ENCODE measurements at regions not wholly inside any gene's neighbourhood (a gene's known extent, or its start where the extent isn't known, plus 50 kb on each side); places are given as distances from the start of the nearest gene placed in this dataset.

DNA sequence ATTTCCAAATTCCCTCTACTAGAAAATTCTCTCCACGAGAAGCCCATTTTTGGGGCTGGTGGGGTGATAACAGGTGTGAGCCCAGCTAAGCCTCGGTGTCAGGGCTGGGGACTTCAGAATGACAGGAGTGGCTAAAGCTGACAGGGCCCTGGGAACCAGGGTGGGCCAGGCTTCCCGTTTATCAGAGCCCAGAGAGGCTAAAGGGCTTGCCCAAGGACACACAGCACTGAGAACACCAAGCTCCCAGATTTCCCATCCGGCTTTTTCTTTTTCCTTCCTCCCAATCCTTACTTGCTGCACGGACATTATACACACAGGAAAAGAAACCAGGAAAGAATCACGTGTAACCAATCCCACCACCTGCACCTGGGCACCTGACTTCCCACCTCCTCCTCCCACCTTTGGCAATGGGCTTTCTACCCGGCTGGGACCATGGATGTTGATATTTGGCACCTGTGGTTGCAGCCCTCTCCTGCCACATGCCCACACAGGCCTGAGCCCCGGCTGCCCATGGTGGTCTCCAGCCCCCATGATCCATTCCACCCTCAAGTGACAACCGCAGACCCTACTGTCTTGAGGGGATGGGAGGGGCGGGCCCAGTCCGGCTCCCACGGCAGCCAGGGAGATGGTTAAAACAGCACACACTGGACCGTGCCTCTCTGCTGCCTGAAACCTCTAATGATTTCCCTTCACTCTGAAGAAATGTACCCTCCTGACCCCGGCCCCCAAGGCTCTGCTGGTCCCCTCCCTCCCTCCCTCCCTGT is 78.9 kb downstream of the ENGASE start:
- DNase-seq (ENCODE audit: low read depth in 2 of 2), result no peak

- DNase-seq (ENCODE audit: low read depth in 2 of 2), result no peak
These were observed 78.0 kb downstream of the ENGASE start for GRCh38 chr17:79152636-79153035.

DNA sequence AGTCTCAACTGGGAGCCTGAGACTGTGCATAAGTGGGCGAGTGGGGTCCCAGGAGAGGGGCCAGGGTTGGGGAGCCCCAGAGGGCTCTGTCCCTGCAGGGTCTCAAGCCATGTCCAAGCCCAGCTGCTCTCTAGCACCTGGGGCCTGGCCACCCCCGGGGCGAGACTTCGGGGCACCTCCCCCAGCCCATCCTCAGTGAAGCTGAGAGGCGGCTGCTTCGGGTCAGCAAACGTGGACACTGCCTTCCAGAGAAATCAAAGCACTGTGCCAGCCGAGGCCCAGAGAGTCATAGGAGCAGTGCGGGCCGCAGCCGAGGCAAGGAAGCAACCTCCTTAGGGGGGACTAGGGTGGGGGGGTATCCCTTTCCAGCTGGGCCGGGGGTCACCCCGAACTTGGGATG is 77.5 kb downstream of the ENGASE start:
- DNase-seq (ENCODE audit: low read depth in 2 of 2), result no peak

GRCh38 chr17:79150799-79151198 is 76.2 kb downstream of the ENGASE start:
- DNase-seq (ENCODE audit: low read depth in 2 of 2), result no peak

GRCh38 chr17:79150035-79150733 is 75.6 kb downstream of the ENGASE start:
- DNase-seq (ENCODE audit: low read depth in 2 of 2), result no peak

GRCh38 chr17:79148584-79148983 is 74.0 kb downstream of the ENGASE start:
- no peak for DNase-seq (ENCODE audit: low read depth in 2 of 2)

GRCh38 chr17:79147746-79148506 is 73.3 kb downstream of the ENGASE start:
- no peak for DNase-seq (ENCODE audit: low read depth in 2 of 2)

DNA sequence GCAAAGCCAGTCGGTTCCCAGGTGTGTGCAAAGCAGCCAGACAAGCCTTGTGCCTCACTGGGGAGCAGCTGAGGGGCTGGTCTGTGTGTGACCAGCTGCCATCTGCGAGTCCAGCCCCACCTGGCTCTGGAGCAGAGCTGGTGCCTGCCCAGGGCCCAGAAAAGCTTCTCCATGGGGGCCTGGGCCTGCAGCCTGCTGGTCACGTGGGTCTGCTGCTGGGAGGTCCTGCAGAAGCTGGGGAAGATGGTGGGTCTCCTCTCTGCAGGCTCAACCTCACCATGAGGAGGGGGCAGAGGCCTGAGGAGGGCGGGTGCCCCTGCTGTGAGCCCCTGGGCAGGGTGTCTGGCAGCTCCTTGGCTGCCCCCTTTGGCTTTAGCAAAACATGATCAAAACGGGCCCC is 71.9 kb downstream of the ENGASE start:
- DNase-seq (ENCODE audit: low read depth in 2 of 2), result no peak

DNA sequence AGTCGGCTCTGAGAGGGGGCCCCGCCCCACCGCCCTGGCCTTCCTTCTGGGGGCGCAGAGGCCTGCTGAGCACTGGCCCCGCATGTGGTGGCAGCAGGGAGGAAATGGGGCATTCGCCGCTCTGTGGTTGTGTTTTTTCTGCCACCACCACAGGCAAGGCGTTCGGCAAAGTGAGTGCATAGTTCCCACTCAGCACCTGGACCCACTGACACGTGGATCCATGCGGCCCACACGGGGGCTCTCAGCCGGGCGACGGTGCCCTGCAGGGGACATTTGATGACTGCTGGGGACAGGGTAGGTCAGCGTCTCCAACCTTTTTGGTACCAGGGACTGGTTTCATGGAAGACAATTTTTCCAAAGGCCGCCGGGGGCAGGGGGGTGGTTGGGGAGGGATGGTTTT is 70.9 kb downstream of the ENGASE start:
- DNase-seq (ENCODE audit: low read depth in 2 of 2), result no peak

DNA sequence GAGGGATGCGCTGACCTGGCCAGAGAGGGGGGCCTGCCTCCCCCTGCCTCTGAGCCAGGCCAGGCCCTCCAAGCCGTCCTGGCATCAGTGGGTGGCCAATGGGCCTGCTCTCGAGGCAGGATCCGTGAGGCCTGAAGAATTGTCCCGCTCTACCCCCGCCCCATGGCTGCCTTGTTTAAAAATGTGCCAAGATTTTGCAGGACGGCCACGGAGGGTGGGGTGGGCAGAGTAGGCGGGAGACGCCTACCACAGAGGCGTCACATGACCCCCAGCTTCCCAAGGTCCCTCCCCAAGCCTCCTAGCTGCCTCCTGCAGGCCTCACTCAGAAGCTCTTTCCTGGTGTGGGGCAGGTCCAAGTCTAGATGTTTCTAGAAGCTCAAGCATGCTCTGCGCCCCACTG is 69.5 kb downstream of the ENGASE start:
- DNase-seq (ENCODE audit: low read depth in 2 of 2), result no peak

DNA sequence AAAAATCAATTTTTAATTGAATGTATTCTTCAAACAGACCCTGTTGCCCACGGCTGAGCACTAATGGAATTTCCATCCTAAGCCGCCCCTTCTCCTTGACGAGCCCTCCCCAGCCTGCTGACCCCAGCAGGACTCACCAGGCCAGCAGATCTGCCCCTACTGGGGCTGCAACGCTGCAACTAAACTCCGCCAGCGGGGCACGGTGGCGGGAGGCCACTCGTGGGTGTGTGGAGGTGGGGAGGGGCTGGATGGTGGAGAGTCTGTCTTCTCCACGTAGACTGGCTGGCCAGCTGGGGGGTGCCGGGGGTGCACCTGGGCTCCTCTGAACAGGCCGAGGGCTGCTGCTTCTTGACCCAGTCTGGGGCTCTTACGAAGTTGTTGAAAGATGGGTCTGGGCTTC is 67.8 kb downstream of the ENGASE start:
- DNase-seq (ENCODE audit: low read depth in 2 of 2), result no peak

- no peak for DNase-seq (ENCODE audit: low read depth in 2 of 2)
These were observed 67.1 kb downstream of the ENGASE start for GRCh38 chr17:79141578-79142355.

DNA sequence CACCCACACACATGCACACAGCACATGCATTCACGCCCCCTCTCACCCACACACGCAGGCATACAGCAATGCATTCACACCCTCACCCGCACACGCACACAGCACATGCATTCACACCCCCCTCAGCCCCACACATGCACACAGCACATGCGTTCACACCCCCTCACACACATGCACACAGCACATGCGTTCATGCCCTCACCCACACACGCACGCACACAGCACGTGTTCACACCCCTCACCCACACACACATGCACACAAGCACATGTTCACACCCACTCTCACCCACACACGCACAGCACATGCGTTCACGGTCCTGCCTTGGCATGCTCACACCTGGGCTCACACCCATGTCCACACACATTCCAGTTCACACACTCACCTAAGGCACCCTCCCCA is 64.2 kb downstream of the ENGASE start:
- DNase-seq (ENCODE audit: low read depth in 2 of 2), result no peak

GRCh38 chr17:79137789-79138165 is 63.2 kb downstream of the ENGASE start:
- no peak for DNase-seq (ENCODE audit: low read depth in 2 of 2)

DNA sequence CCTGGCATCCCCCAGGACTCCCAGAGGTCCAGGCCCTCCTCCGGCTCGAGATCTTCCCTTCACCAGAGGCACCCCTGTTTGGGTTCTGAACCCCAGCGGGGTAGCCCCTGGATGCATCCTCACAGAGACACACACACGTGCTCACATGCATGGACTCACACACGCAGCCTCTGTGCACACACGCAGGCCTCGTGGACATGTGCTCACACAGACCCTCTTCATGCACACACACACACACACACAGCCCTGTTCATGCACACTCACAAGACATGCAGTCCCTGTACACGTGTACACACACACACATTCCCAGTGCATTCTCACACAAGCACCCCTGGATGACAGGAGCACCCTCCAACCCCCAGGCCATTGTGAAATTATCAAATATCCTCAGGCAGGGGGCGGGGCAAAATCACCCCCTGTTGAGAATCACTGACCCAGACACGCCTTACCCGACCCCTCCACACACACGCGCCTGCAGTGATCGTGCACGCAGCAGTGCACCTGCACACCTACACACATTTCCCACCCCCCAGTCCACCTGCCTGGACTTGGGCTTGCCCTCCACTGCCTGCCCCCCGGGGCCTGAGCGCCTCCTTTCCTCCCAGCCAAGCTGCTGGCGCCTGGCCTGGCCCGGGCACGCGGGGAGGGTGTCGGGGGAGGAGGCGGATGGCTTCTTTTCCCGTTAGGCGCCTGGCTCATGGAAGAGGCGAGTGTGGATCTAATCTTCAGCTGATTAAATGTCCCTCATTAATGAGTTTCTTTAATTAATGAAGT is 62.6 kb downstream of the ENGASE start:
- DNase-seq (ENCODE audit: low read depth in 2 of 2), result no peak

DNA sequence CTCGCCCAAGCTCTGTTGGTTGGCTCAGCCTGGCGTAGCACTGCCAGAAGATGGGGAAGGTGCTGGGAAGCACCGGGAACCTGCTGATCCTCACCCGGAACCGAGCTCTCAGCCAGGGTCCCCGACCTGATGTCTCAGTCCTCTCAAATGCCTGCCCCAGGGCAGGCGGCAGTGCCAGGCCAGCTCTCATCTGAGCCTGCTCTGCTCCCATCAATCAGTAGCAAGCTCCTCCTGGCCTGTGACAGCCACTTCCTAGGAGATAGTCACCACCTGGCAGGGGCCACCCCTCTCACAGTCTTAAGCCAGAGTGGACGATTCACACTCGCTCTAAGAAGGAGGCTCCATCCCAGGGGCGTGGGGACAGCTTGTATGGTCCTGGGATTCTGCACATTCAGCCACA is 62.0 kb downstream of the ENGASE start:
- DNase-seq (ENCODE audit: low read depth in 2 of 2), result no peak
